GM21786 (cell line): ENCODE measurements at regions not wholly inside any gene's neighbourhood (a gene's known extent, or its start where the extent isn't known, plus 50 kb on each side); places are given as distances from the start of the nearest gene placed in this dataset.

Source experiments
- ATAC-seq: cut with Tn5 transposase; IDR thresholded peaks from one replicate; pipeline ENCODE4 v1.9.1; 2021; ENCODE audit not compliant: unreplicated experiment

GRCh38 chr10:123587110-123587509, 79.0 kb upstream of the GPR26 start:
- no peak for ATAC-seq

DNA sequence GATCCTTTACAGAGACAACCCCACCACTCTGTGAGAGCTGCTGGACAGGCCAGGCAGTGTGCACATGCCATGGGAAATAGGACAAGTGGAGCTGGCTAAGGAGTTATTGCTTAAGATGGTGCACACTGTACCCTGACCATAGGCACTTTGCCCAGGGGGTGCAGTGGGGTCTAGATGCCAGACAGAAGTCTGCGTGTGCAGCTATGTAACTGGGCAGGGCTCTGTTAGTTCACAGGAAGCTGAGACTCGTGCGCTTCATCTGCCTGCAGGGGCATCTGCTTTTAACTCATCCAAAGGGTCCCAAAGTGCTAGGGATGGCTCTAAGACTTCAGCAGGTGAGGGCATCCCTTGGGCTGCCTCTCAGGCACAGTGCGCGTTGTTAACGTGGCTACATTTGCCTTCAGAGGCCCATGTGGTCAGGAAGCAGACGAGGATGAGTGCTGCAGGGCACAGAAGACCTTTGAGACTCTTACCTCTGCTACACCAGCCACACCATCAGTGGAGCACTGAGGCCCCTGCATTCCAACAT, 77.7 kb upstream of the GPR26 start:
- ATAC-seq, result no peak

DNA sequence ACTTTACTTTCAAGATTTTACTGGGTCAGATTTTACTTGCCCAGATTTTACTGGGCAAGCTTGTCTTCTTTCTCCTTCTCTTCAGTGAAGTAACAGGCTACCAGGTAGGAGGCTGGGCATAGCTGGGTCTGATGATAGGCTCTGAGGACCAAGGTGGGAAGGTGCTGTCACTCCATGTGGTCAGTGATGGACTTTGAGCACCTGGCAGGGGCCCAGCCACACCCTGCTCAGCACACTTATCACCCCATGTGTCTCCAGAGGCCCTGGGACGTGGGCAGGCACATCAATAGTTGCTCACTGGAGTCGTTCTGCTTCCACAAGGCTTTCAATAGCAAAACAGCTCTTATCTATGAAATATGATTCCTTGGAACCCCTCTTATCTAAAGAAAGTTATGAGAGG, 70.5 kb upstream of the GPR26 start:
- ATAC-seq, result no peak

DNA sequence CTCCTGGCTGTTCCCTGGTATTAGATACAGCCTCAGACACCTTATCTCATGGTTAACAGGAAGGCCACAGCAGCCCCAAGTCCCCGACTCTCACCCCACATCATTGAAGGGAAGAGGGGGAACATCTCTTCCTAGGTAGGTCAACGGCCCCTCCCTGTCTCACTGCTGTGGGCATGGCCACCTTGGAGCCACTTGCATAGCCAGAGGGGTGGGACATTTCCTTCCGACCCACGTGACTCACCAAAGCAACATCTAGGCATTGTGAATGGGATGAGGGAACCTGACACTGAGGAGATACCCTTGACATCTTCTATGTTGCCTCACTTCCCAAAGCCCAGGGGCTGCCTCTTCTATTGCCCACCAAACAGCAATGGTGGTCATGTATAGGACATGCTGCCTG, 68.5 kb upstream of the GPR26 start:
- ATAC-seq, result no peak

- no peak for ATAC-seq
Observed at GRCh38 chr10:123599366-123599849, 66.7 kb upstream of the GPR26 start.

DNA sequence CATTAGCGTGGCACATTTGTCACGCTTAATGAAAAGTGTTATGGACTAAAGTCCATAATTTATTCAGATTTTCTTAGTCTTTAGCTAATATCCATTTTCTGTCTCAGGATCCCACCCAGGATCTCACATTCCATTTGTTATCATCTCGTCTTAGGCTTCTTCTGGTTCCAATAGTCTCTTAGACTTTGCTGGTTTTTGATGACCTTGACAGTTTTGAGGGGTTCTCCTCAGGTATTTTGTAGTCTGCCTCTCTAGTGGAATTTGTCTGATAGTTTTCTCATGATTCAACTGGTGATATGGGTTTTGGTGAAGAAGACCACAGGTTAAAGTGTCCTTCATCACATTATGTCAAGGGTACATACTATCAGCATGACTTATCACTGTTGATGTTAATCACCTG, 66.0 kb upstream of the GPR26 start:
- no peak for ATAC-seq

GRCh38 chr10:123603130-123603529, 63.0 kb upstream of the GPR26 start:
- no peak for ATAC-seq

DNA sequence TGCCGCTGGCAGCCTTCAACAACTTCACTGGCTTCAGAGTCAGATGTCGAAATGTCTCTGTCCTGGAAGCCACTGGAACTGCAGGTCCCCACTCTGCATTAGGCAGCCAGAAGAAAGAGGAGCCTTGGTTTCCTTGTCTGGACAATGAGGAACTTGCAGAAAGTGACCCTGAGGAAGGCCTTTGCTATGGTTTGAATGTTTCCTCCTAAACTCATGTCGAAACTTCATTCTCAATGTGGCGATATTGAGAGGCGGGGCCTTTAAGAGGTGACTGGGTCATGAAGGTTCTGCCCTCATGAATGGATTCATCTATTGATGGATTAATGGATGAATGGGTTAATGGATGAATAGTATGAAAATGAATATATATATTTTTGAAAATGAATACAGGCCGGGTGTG, 61.6 kb upstream of the GPR26 start:
- no peak for ATAC-seq

- ATAC-seq, result no peak
Observed at GRCh38 chr10:123606006-123606405, 60.1 kb upstream of the GPR26 start.

GRCh38 chr10:123606955-123607354, 59.2 kb upstream of the GPR26 start:
- ATAC-seq, result no peak

DNA sequence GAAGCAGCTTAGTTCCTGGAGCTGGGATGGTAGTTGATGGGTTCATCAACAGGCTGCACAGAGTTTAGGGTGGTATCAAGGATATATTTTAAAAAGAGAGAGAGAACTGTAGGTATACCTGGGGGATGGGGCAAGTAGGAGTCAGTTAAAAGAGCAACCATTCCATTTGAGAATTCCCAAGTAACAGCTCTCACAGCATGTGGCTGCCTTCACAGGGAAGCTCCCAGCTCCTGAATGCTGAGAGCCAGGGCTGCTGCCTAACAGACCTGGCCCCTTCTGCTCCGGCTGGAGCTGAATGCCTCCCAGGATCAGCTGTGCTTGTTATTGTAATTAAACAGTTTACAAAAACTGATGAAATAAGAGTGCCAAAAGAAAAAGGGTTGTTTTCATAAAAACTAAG, 58.8 kb upstream of the GPR26 start:
- no peak for ATAC-seq

DNA sequence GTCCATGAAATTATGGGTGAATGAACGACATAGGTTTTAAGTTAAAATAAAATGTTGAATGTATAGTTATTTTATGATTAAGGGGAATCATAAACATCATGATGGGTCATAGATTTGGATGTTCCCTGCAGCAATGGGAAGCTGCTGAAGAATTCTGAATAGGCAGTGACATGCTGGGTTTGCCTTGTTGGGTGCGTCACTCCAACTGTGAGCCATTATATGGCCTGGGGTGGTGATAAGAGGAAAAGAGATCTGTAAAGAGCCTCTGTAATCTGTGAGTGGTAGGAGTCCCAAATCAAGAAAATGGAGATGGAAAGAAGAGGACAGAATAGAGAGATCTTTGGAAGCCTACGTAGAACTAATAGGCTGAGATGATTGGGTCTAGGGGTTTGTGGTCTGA, 58.1 kb upstream of the GPR26 start:
- no peak for ATAC-seq

DNA sequence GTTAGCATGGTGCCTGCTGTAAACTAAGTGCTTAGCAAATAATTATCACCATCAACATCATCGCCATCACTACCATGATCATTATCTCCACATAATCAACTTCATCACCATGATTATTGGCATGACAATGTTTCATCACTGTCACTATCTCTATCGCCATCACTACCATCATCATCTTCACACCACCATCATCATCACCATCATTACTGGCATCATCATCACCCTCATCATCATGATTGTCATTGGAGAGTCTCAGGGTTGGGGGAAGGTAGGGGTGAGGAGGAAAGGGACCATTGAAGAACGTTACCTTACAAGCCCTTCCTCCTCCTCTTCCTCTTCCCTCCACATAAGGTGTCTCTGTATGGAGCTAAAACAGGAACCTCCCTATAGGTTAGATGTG, 54.9 kb upstream of the GPR26 start:
- ATAC-seq, result no peak

- no peak for ATAC-seq
Observed at GRCh38 chr10:123611876-123612275, 54.3 kb upstream of the GPR26 start.

DNA sequence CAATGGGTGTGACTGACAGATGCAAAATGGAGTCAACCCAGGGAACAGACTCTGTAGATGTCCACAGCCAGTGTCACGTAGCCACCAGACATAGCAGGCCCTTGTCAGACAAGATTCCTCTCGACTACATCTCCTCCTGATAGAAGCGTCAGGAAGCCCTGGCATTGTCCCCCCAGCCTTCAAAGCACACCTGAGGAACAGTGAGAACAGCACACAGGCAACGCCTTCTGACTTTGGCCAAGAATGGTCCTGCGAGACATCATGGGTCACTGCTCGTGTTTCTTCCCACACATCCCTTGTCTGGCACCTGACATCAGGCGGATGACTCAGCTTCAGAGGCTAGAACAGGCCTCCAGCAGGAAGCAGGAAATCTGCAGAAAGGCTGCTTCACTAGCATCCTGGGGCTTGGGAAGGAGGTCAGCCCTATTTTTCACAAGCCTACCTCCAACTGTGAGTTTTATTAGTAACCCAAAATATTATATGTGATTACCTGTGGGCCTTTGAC, 52.8 kb upstream of the GPR26 start:
- ATAC-seq, result no peak

- ATAC-seq, result no peak
Observed at GRCh38 chr10:123614888-123615287, 51.3 kb upstream of the GPR26 start.
